Suprapubic skin (tissue), 4 donors: ENCODE measurements at regions not wholly inside any gene's neighbourhood (a gene's known extent, or its start where the extent isn't known, plus 50 kb on each side); places are given as distances from the start of the nearest gene placed in this dataset.

Experiments used
- EP300 ChIP-seq: sonication (generic); formaldehyde crosslinking; IDR thresholded peaks from one replicate; pipeline ENCODE4 v1.6.1; 2017; ENCODE audit warnings: antibody characterized with exemption
- POLR2AphosphoS5 ChIP-seq, 3 donors: sonication (generic); formaldehyde crosslinking; IDR thresholded peaks; one replicate each; pipeline ENCODE4 v1.6.1; 2017; ENCODE audit warnings: antibody characterized with exemption in 3 of 3
- TF ChIP-seq, protein P1 (sequence below), 2 donors: fragments of 200-600 bp in 1 of 2; fragments of 450-650 bp in 1 of 2; sonication (generic) in 1 of 2; IDR thresholded peaks; one replicate each; pipeline ENCODE4 v1.5.1; 2016 to 2019; ENCODE audit warnings: antibody characterized with exemption in 2 of 2, mild to moderate bottlenecking in 1 of 2, moderate library complexity in 1 of 2

DNA sequence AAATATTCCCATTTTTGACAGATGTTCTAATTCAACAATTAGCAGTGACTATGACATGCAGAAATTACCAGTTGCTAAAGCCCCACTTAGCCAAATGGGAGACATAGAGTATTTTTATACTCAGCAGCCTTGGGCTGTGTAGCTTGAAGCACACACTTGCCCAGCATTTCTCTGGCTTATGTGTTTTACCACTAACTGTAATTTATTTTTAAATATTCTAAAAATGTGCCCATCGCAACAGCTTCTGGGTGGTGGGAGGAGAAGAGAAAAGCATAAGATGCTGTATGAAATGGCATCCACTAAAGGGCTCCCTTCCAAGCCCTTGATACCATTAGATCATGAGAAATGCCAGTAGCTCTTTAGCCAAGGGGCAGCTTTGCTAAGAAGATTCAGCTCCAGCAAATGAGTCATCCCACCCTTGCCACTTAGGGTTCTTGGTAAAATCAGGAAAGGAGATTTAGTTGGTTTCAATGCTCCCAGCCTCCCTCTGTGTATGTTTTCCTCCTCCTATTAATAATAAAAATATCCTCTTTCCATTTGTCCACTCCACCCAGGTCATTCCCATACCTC lies 462.7 kb upstream of the DEPDC1 start:
- TF ChIP-seq, protein P1, sequence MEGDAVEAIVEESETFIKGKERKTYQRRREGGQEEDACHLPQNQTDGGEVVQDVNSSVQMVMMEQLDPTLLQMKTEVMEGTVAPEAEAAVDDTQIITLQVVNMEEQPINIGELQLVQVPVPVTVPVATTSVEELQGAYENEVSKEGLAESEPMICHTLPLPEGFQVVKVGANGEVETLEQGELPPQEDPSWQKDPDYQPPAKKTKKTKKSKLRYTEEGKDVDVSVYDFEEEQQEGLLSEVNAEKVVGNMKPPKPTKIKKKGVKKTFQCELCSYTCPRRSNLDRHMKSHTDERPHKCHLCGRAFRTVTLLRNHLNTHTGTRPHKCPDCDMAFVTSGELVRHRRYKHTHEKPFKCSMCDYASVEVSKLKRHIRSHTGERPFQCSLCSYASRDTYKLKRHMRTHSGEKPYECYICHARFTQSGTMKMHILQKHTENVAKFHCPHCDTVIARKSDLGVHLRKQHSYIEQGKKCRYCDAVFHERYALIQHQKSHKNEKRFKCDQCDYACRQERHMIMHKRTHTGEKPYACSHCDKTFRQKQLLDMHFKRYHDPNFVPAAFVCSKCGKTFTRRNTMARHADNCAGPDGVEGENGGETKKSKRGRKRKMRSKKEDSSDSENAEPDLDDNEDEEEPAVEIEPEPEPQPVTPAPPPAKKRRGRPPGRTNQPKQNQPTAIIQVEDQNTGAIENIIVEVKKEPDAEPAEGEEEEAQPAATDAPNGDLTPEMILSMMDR (IDR thresholded peaks at IDR 0.05), result no peak
- no peak for TF ChIP-seq POLR2AphosphoS5 (IDR thresholded peaks at IDR 0.05)
- TF ChIP-seq EP300, result no peak
